ENCODE measurements at regions not wholly inside any gene's neighbourhood (a gene's known extent, or its start where the extent isn't known, plus 50 kb on each side); places are given as distances from the start of the nearest gene placed in this dataset.

DNA sequence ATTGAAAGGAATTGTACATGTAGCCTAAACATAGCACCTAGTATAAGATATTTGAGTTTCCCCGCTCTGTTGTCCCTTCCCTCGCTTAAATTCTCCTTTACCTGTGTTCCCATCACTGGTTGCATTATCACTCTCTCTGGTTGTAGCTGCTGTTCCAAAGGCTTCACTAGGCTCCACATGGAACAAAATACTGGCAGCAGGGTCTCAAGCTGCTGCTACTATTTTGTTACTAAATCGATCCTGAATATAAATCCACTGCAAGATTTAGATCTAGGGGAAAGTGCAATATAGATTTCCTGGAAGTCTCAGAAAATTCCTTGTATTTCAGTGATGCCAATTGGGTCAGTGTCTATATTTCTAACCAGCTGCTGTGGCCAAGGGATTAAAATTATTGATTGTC, 443.5 kb downstream of the SATB2 start:
- TF ChIP-seq, protein P1, sequence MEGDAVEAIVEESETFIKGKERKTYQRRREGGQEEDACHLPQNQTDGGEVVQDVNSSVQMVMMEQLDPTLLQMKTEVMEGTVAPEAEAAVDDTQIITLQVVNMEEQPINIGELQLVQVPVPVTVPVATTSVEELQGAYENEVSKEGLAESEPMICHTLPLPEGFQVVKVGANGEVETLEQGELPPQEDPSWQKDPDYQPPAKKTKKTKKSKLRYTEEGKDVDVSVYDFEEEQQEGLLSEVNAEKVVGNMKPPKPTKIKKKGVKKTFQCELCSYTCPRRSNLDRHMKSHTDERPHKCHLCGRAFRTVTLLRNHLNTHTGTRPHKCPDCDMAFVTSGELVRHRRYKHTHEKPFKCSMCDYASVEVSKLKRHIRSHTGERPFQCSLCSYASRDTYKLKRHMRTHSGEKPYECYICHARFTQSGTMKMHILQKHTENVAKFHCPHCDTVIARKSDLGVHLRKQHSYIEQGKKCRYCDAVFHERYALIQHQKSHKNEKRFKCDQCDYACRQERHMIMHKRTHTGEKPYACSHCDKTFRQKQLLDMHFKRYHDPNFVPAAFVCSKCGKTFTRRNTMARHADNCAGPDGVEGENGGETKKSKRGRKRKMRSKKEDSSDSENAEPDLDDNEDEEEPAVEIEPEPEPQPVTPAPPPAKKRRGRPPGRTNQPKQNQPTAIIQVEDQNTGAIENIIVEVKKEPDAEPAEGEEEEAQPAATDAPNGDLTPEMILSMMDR (optimal IDR thresholded peaks at IDR 0.05 in 1 of 3, IDR thresholded peaks at IDR 0.05 in 1 of 3, conservative IDR thresholded peaks at IDR 0.05 in 1 of 3; ENCODE audit: extremely low read depth in 1 of 3, insufficient read depth in 2 of 3, low read length in 3 of 3) = no peak
- TF ChIP-seq EZH2 (IDR thresholded peaks at IDR 0.05; ENCODE audit: low read length) = no peak

All from keratinocyte (primary cell).